VCaP (cell line): ENCODE measurements at regions not wholly inside any gene's neighbourhood (a gene's known extent, or its start where the extent isn't known, plus 50 kb on each side); places are given as distances from the start of the nearest gene placed in this dataset.

Experiments
- H3K27ac ChIP-seq: fragments of 450-650 bp; 2 replicates; pipeline ENCODE4 v1.5.1; 2017
- TF ChIP-seq, protein P1 (sequence below): fragments of 450-650 bp; conservative IDR thresholded peaks from 2 replicates; pipeline ENCODE4 v1.5.1; 2017; ENCODE audit warnings: mild to moderate bottlenecking, moderate library complexity

DNA sequence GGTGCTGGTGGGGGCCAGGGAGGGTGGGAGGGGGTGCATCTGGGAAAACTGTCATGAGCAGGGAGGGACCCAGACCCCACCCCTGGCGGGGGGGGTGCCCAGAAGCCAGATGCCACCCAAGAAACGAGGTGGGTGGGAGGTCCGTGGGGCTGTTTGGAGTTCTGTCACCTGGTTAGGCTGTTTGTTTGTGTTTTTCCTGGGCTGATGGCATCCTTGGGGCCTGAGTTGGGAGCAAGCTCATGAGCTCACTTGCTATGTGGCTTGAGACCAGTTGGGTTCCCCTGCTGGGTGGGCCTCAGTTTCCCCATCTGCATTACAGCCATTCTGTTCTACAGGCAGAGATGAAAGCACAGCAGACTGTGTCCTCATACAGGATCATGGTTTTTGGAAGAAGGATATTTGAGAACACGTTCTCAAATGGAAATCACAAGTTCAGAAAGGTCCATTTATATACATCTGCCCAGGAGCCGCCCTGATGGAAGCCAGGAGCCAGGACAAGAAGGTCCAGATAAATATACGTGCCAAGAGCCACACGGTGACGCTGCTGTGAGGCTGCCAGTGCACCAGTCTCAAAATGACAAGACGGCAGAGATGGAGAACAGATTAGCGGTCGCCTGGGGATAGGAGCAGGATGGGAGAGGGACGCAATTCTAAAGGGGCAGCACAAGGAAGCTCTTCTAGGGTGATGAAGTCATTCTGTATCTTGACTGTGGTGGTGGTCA is 312.9 kb downstream of the MN1 start:
- H3K27ac ChIP-seq: no peak overlapping the region
- TF ChIP-seq, protein P1, sequence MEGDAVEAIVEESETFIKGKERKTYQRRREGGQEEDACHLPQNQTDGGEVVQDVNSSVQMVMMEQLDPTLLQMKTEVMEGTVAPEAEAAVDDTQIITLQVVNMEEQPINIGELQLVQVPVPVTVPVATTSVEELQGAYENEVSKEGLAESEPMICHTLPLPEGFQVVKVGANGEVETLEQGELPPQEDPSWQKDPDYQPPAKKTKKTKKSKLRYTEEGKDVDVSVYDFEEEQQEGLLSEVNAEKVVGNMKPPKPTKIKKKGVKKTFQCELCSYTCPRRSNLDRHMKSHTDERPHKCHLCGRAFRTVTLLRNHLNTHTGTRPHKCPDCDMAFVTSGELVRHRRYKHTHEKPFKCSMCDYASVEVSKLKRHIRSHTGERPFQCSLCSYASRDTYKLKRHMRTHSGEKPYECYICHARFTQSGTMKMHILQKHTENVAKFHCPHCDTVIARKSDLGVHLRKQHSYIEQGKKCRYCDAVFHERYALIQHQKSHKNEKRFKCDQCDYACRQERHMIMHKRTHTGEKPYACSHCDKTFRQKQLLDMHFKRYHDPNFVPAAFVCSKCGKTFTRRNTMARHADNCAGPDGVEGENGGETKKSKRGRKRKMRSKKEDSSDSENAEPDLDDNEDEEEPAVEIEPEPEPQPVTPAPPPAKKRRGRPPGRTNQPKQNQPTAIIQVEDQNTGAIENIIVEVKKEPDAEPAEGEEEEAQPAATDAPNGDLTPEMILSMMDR: peak; percentile 22; the same call in 1 of the 2 replicates

DNA sequence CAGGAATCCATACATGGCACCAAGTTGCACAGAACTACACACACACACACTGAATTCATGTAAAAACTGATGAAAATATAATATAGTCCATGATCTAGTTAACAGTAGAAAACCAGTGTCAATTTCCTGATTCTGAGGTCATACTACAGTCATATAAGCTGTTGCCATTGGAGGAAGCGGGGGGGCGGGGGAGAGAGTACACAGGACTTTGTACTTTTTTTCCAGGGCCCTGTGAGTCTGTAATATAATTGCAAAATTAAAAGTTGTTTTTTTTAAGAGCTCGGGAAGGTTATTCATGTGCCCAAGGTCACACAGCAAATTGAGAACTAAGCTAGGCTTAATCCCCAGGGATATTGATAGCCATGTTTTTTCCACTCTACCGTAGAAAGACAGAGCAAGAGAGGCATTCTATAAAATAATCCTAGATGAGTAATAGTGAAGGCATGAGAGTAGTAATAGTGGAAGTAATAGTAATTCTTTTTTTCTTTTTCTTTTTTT is 312.3 kb downstream of the MN1 start:
- TF ChIP-seq, protein P1: no peak

DNA sequence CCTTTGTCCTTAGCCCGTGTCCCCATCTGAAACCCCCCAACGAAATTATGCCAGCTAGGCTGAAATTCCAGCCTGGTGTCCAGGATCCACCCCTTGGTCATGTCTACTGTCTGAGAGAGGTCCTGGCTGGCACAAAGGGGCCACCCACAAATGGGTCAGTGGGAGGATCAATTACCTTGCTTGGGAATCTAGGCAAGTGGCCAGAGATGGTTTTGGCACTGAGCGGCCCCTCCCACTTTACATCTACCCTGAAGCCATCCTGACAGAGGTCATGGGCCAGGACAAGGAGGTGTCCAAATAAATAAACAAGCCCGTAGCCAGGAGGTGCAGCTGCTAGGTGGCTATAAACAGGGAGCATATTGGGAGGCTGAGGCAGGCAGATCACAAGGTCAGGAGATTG is 311.5 kb downstream of the MN1 start:
- H3K27ac ChIP-seq: no peak overlapping the region
- TF ChIP-seq, protein P1: no peak

More for the DNA sequence above, 312.3 kb downstream of the MN1 start:
- no peak overlapping the region for H3K27ac ChIP-seq

DNA sequence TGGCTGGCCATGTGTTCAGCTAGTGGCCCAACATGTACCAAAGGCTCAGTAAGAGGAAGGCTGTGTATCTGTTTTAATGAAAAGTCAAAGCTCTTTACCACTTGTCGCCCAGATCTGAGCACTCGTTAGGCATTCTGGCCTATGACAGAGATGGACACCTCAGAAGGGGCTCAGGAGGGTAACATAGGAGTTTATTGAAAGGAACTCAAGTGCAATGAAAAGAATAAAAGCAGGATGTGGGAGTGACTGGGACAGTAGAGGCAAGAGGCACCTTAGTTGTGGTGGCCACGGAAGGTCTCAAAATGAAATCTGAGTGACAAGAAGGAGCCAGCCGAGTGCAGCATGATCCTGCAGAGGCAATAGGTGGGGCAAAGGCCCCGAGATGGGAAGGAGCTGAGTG is 309.7 kb downstream of the MN1 start:
- H3K27ac ChIP-seq: no peak overlapping the region
- TF ChIP-seq, protein P1: no peak

DNA sequence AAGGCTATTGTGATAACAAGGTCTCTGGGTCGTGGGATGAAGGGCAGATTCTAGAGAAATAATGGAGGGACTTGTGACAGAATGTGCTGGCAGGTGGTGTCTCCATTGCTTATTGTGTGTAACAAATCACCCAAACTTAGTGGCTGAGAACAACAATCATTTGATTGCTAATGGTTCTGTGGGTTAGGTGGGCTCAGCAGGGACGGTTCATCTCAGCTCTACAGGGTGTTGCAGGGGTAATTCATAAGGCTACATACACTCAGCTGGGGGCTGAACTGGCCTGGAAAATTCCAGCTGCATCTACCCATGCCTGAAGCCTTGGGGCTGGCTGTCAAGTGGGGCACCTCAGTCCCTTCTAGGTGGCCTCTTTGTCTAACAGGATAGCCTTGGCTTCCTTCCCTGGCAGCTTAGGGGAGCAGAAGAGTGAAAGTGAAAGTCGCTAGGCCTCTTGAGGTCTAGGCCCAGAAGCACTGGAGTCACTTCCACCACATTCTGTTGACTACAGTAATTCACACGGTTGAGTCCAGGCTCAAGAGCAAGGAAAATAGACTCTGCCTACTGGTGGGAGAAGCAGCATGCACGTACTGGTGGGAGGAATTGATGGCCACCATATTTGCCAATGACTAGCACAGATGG is 308.9 kb downstream of the MN1 start:
- TF ChIP-seq, protein P1: no peak
- H3K27ac ChIP-seq: no peak overlapping the region

DNA sequence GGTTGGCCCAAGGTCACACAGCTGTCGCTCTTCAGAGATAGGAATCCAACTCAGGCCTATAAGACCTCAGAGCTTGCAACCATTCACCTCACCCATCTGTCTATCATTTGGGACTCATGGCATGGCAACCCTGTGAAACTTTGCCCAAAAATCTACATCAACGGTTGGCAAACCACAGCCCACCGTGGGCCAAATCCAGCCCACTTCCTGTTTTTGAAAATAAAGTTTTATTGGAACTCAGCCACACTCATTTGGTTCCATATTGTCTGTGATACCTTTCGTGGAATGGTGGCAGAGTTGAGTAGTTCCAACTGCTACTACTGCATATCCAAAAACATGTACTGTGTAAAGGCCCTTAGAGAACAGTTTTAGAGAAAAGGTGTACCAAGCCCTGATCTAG is 307.8 kb downstream of the MN1 start:
- TF ChIP-seq, protein P1: no peak
- H3K27ac ChIP-seq: no peak overlapping the region

DNA sequence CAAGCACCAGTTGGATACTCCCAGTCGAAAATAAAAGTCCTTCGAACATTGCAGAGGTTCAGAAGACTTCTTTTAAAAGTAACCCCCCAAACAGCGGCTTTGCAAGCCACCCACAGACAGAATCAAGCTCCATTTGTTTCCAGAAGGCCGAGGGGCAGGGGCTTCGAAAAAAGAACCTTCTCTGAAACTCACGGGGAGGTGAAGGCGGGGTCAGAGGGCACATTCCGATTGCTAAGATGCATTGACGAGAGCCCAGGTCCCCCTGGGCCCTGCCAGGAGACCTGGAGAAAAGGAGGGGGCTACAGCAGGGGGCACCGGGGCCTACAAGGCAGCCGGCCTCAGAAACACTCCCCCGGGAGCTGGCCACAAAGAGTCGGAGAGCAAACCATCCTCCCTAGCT is 306.8 kb downstream of the MN1 start:
- TF ChIP-seq, protein P1: no peak

More for the DNA sequence above, 306.8 kb downstream of the MN1 start:
- no peak overlapping the region for H3K27ac ChIP-seq
